ENCODE measurements at regions not wholly inside any gene's neighbourhood (a gene's known extent, or its start where the extent isn't known, plus 50 kb on each side); places are given as distances from the start of the nearest gene placed in this dataset.
"Not testable (repeated sequence)": the region's sequence is repeated elsewhere in the genome, so short reads cannot be mapped to it uniquely, and the experiment has no call there.

GRCh38 chr16:59632276-59632855 is 898.2 kb upstream of the GOT2 start (continued):
- no peak for TF ChIP-seq ZBTB40 (IDR thresholded peaks at IDR 0.05)
- TF ChIP-seq ZBTB40 (CRISPR knock-in tag; IDR thresholded peaks at IDR 0.05), result no peak
- no peak for TF ChIP-seq CHD4 (IDR thresholded peaks at IDR 0.05; ENCODE audit: borderline replicate concordance, low read length)
- TF ChIP-seq ZNF710 (CRISPR knock-in tag; IDR thresholded peaks at IDR 0.05; ENCODE audit: borderline replicate concordance), result no peak

GRCh38 chr16:59624381-59624780 is 890.3 kb upstream of the GOT2 start:
- H3K4me3 ChIP-seq (replicated peaks in 1 of 3; ENCODE audit: insufficient read depth in 1 of 3, low read depth in 2 of 3, low read length in 3 of 3); BruUV-seq (replicated peaks); in situ Hi-C loops (cut with HindIII; ENCODE audit: extremely low pct_ligation_motif_present, low pct_unique_long_range_greater_than_20kb); H3K4me2 ChIP-seq (ENCODE audit: low read depth, low read length); ATAC-seq; FAIRE-seq; DNase-seq (ENCODE audit: low spot score); H4K20me1 ChIP-seq (ENCODE audit: insufficient read depth, low read length); H3K27me3 ChIP-seq (ENCODE audit: control insufficient read depth in 1 of 2, insufficient read depth in 2 of 2, low read length in 2 of 2); H2AFZ ChIP-seq (ENCODE audit: low read length); CTCF ChIA-PET (ENCODE audit: low intra/inter-chr PET ratio, low total read pairs); H3K79me2 ChIP-seq (ENCODE audit: insufficient read depth, low read length); intact Hi-C loops (cut with micrococcal nuclease; ENCODE audit: unreplicated experiment); H3K4me1 ChIP-seq (ENCODE audit: insufficient read depth, low read length); POLR2A ChIA-PET; H3K9ac ChIP-seq (ENCODE audit: insufficient read depth, low read depth, low read length); H3K36me3 ChIP-seq (replicated peaks in 1 of 2; ENCODE audit: control insufficient read depth in 1 of 2, insufficient read depth in 2 of 2, low read length in 2 of 2); H3K27ac ChIP-seq (ENCODE audit: extremely low read length, insufficient read depth, low read length): not testable (repeated sequence)
- peaks cover 12% of the 10 kb centered on the region for H3K9me3 ChIP-seq (ENCODE audit: low read length)
- WGBS (ENCODE audit: low lambda C conversion rate), result 0% methylated on average over 2 of the region's 2 CpGs

All from HepG2 (cell line).